GM12892 (cell line): ENCODE measurements at regions not wholly inside any gene's neighbourhood (a gene's known extent, or its start where the extent isn't known, plus 50 kb on each side); places are given as distances from the start of the nearest gene placed in this dataset.

Source experiments
- POLR2A ChIP-seq: IDR thresholded peaks from 2 replicates; pipeline ENCODE4 v1.6.1; 2011; ENCODE audit warnings: low read depth, low read length, control low read depth
- POLR2AphosphoS5 ChIP-seq: IDR thresholded peaks from 2 replicates; pipeline ENCODE4 v1.6.1; 2011; ENCODE audit warnings: low read depth, low read length, control low read depth
- TAF1 ChIP-seq: IDR thresholded peaks from 2 replicates; pipeline ENCODE4 v1.6.1; 2011; ENCODE audit warnings: low read depth, mild to moderate bottlenecking, control low read depth, low read length, borderline replicate concordance

DNA sequence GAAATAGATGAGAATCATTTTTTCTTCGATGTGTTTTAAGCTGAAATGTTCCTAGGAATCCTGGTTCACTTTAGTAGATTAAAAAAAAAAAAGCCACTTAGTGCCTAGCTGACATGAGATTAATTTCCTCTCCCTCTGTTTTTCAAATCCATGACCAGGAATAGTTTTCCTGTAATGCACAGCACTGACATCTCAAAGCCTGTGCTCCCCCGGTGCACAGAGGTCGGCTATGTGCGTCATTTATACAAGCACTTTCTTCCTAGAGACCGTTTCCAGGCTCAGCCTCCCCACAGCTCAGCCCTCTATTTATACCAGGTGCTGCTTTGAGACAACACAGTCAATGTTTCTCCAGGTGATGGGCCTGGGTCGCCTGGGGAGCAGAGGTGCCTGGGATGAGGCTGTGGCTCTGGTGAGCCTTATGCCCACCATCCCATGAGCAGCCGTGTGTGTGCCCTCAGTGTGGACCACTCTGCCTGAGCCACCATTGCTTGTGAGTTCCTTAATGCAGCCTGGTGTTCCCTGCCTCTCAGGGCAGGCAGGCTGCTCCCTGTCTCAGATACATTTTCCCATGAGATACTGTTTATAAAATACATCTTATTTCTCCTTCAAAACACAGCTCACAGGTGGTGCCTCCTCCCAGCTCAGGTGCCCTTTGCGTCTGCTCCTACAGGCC, 515.7 kb upstream of the HS6ST1 start:
- no peak for TF ChIP-seq POLR2A
- TF ChIP-seq TAF1 = no peak
- no peak for TF ChIP-seq POLR2AphosphoS5
